Endothelial cell of umbilical vein (primary cell): ENCODE measurements at regions not wholly inside any gene's neighbourhood (a gene's known extent, or its start where the extent isn't known, plus 50 kb on each side); places are given as distances from the start of the nearest gene placed in this dataset.

Source experiments
- BruUV-seq: library from RNA; stranded (reverse); fragments of 400-500 nt; replicated peaks from 2 replicates; lab custom pipeline; 2021; lab: Mats Ljungman, UMichigan
- CTCF ChIA-PET: fragments of 300-600, 350-600 bp; sonication (Branson Sonifier 250); formaldehyde crosslinking; loops from one replicate; lab custom pipeline; 2021; ENCODE audit warnings: antibody characterized with exemption, inconsistent platforms; lab: Charles Lee
- POLR2A ChIA-PET: fragments of 300-600, 350-600 bp; sonication (Branson Sonifier 250); formaldehyde crosslinking; loops from one replicate; lab custom pipeline; 2021; ENCODE audit warnings: antibody characterized with exemption, inconsistent platforms; lab: Charles Lee
- DNase-seq: peaks from one replicate; pipeline ENCODE4 v3.0.0-alpha.2; 2011; ENCODE audit warnings: low read depth, low spot score
- FAIRE-seq: peaks from 2 replicates; lab custom pipeline; 2011; peaks lifted over from hg19 to GRCh38; lab: Jason Lieb, UNC
- H2AFZ ChIP-seq: 2 replicates; pipeline ENCODE4 v1.6.0; 2012; ENCODE audit warnings: low read depth, low read length, control low read depth, inconsistent platforms
- H3K27ac ChIP-seq: 2 replicates; pipeline ENCODE4 v1.5.1; 2011; ENCODE audit warnings: low read depth, mild to moderate bottlenecking, control low read depth, low read length, moderate library complexity; ENCODE audit not compliant: insufficient read depth
- H3K27me3 ChIP-seq, 2 experiments: 2 replicates each; pipeline versions ENCODE4 v1.6.0 to v1.6.1; 2011; ENCODE audit warnings: low read length in 2 of 2, mixed read lengths in 1 of 2; ENCODE audit not compliant: control insufficient read depth in 2 of 2, insufficient read depth in 2 of 2
- H3K36me3 ChIP-seq, 2 experiments: 2 replicates in 1 of 2; 3 replicates in 1 of 2; pipeline ENCODE4 v1.5.1; 2011; ENCODE audit warnings: low read length in 2 of 2, mild to moderate bottlenecking in 1 of 2, moderate library complexity in 1 of 2; ENCODE audit not compliant: control insufficient read depth in 2 of 2, insufficient read depth in 2 of 2; ENCODE audit errors: extremely low read depth in 1 of 2
- H3K4me1 ChIP-seq: 3 replicates; pipeline ENCODE4 v1.5.1; 2011; ENCODE audit warnings: mild to moderate bottlenecking, low read length; ENCODE audit not compliant: control insufficient read depth, insufficient read depth; ENCODE audit errors: extremely low read depth
- H3K4me2 ChIP-seq: 2 replicates; pipeline ENCODE4 v1.6.1; 2011; ENCODE audit warnings: low read length, control low read depth, mixed read lengths; ENCODE audit not compliant: insufficient read depth
- H3K4me3 ChIP-seq, 3 experiments: fragments of 200-600 bp in 1 of 3; sonication (generic), shearing (Covaris generic) in 1 of 3; replicated peaks in 1 of 3; 2 replicates each; pipeline ENCODE4 v1.5.1; 2011 to 2016; ENCODE audit warnings: control low read depth in 3 of 3, low read length in 3 of 3, mild to moderate bottlenecking in 2 of 3, inconsistent platforms in 1 of 3, low read depth in 1 of 3, moderate library complexity in 1 of 3; ENCODE audit not compliant: insufficient read depth in 1 of 3
- H3K79me2 ChIP-seq: 2 replicates; pipeline ENCODE4 v1.6.0; 2012; ENCODE audit warnings: low read length, inconsistent platforms; ENCODE audit not compliant: control insufficient read depth, insufficient read depth
- H3K9ac ChIP-seq: replicated peaks from 2 replicates; pipeline ENCODE3; 2011; ENCODE audit warnings: low read length, control low read depth; ENCODE audit not compliant: insufficient read depth; ENCODE audit errors: extremely low read depth
- H3K9me1 ChIP-seq: replicated peaks from 3 replicates; pipeline ENCODE4 v1.6.0; 2011; ENCODE audit warnings: mild to moderate bottlenecking, low read length; ENCODE audit not compliant: control insufficient read depth, insufficient read depth; ENCODE audit errors: extremely low read depth
- H3K9me3 ChIP-seq: replicated peaks from 2 replicates; pipeline ENCODE4 v1.5.1; 2012; ENCODE audit warnings: low read length, inconsistent platforms; ENCODE audit not compliant: control insufficient read depth, insufficient read depth
- H4K20me1 ChIP-seq: replicated peaks from 2 replicates; pipeline ENCODE3; 2011; ENCODE audit warnings: mild to moderate bottlenecking, low read length; ENCODE audit not compliant: control insufficient read depth, insufficient read depth; ENCODE audit errors: extremely low read depth
- EZH2 ChIP-seq: IDR thresholded peaks from 2 replicates; pipeline ENCODE4 v1.6.1; 2012; ENCODE audit warnings: borderline replicate concordance, low read depth, mild to moderate bottlenecking, moderate library complexity, low read length, inconsistent platforms; ENCODE audit not compliant: severe bottlenecking
- FOS ChIP-seq: IDR thresholded peaks from 2 replicates; pipeline ENCODE4 v1.6.1; 2011; ENCODE audit warnings: mild to moderate bottlenecking, low read length, moderate library complexity, borderline replicate concordance; ENCODE audit not compliant: insufficient read depth
- GATA2 ChIP-seq: IDR thresholded peaks from 2 replicates; pipeline ENCODE4 v1.7.0; 2011; ENCODE audit warnings: low read depth, mild to moderate bottlenecking, moderate library complexity, mixed read lengths, low read length; ENCODE audit not compliant: insufficient read length, insufficient read depth
- JUN ChIP-seq: IDR thresholded peaks from 2 replicates; pipeline ENCODE4 v1.6.1; 2011; ENCODE audit warnings: borderline replicate concordance, low read depth; ENCODE audit not compliant: insufficient read length, insufficient read depth
- MYC ChIP-seq: IDR thresholded peaks from one replicate; pipeline ENCODE4 v1.6.1; 2011; ENCODE audit warnings: mild to moderate bottlenecking, low read depth, low read length
- POLR2A ChIP-seq: IDR thresholded peaks from 2 replicates; pipeline ENCODE4 v1.6.1; 2012; ENCODE audit warnings: low read depth, mild to moderate bottlenecking, control low read depth, low read length
- POLR2AphosphoS5 ChIP-seq: IDR thresholded peaks from 2 replicates; pipeline ENCODE4 v1.6.1; 2012; ENCODE audit warnings: low read depth, mild to moderate bottlenecking, control low read depth, low read length, moderate library complexity; ENCODE audit not compliant: insufficient read depth
- dilution Hi-C: fragments of 300-500 bp; cut with MboI; formaldehyde crosslinking; loops from one replicate; pipeline ENCODE4 v1.15.0; 2019; ENCODE audit warnings: low sequenced_read_pairs; ENCODE audit not compliant: extremely low pct_ligation_motif_present
- intact Hi-C: fragments of 100-400 bp; cut with micrococcal nuclease; formaldehyde crosslinking; loops from one replicate; pipeline ENCODE4 v1.10.0; 2022
- TF ChIP-seq, protein P1 (sequence below): IDR thresholded peaks from 2 replicates; pipeline ENCODE4 v1.6.1; 2011; ENCODE audit not compliant: insufficient read depth, insufficient read length
- TF ChIP-seq, protein P2 (sequence below), 2 donors: IDR thresholded peaks; 1 replicate in 1 of 2; 2 replicates in 1 of 2; pipeline ENCODE4 v1.5.1; 2011; ENCODE audit warnings: low read length in 2 of 2, mild to moderate bottlenecking in 2 of 2, moderate library complexity in 2 of 2, control low read depth in 1 of 2, inconsistent platforms in 1 of 2, low read depth in 1 of 2; ENCODE audit not compliant: insufficient read depth in 1 of 2; ENCODE audit errors: extremely low read depth in 1 of 2

DNA sequence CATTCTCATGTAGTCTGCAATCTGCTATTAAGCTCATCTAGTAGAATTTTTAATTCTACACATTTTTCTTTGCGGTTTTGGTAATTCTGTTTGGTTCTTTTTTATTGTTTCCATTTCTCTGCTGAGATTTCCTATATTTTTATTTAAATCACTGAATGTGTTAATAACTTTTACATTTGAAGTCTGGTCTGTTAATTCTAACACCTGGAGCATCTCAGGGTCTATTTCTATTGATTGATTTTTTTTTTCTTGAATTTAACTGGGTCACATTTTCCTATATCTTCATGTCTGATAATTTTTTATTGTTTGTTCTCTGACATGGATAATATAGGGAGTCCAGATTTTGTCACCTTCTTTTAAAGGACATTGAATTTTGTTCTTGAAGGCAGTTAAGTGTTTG is 163.5 kb downstream of the OPA1 start:
- no TSS peak for BruUV-seq
- CTCF ChIA-PET: no interaction called here
- peaks cover 9 to 10% of the 10 kb centered on the region in 2 experiments for H3K27me3 ChIP-seq
- no peaks in the 10 kb centered on the region for H4K20me1 ChIP-seq
- DNase-seq (no peak), FAIRE-seq (no peak)
- no peak overlapping the region for H2AFZ ChIP-seq
- TF ChIP-seq, protein P1, sequence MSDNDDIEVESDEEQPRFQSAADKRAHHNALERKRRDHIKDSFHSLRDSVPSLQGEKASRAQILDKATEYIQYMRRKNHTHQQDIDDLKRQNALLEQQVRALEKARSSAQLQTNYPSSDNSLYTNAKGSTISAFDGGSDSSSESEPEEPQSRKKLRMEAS: no peak
- no peak for TF ChIP-seq EZH2
- TF ChIP-seq, protein P2, sequence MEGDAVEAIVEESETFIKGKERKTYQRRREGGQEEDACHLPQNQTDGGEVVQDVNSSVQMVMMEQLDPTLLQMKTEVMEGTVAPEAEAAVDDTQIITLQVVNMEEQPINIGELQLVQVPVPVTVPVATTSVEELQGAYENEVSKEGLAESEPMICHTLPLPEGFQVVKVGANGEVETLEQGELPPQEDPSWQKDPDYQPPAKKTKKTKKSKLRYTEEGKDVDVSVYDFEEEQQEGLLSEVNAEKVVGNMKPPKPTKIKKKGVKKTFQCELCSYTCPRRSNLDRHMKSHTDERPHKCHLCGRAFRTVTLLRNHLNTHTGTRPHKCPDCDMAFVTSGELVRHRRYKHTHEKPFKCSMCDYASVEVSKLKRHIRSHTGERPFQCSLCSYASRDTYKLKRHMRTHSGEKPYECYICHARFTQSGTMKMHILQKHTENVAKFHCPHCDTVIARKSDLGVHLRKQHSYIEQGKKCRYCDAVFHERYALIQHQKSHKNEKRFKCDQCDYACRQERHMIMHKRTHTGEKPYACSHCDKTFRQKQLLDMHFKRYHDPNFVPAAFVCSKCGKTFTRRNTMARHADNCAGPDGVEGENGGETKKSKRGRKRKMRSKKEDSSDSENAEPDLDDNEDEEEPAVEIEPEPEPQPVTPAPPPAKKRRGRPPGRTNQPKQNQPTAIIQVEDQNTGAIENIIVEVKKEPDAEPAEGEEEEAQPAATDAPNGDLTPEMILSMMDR (IDR thresholded peaks at IDR 0.05; ENCODE audit: extremely low read depth in 1 of 2, insufficient read depth in 1 of 2, low read depth in 1 of 2, low read length in 2 of 2): no peak
- TF ChIP-seq POLR2A: no peak
- TF ChIP-seq POLR2AphosphoS5: no peak
- TF ChIP-seq JUN: no peak
- no peak for TF ChIP-seq MYC
- no peak for TF ChIP-seq FOS
- TF ChIP-seq GATA2: no peak
- H3K9me1 ChIP-seq: no peaks in the 10 kb centered on the region
- intact Hi-C loops: no loop called here
- H3K27ac ChIP-seq: no peak overlapping the region
- H3K79me2 ChIP-seq: no peaks in the 10 kb centered on the region
- H3K4me3 ChIP-seq: no peak overlapping the region
- no peaks in the 10 kb centered on the region for H3K9me3 ChIP-seq
- POLR2A ChIA-PET: no interaction called here
- H3K9ac ChIP-seq: no peak overlapping the region
- no peaks in the 10 kb centered on the region for H3K36me3 ChIP-seq
- no peaks in the 10 kb centered on the region for H3K4me1 ChIP-seq
- no peak overlapping the region for H3K4me2 ChIP-seq
- dilution Hi-C loops: loop anchor here (25.0 kb wide), 1 partner anchor 556 kb away; no protein-coding TSS in a partner anchor
